ENCODE measurements at regions not wholly inside any gene's neighbourhood (a gene's known extent, or its start where the extent isn't known, plus 50 kb on each side); places are given as distances from the start of the nearest gene placed in this dataset.
"Not testable (repeated sequence)": the region's sequence is repeated elsewhere in the genome, so short reads cannot be mapped to it uniquely, and the experiment has no call there.

- Histone ChIP-seq H3K4me1 (replicated peaks in 1 of 2) (no peaks in the 10 kb centered on the region), H3K4me3 (no peak overlapping the region), H3K27ac (no peak overlapping the region)
- 6 to 98% (median 80%) methylated on average over 1 to 7 of the region's 7 CpGs for WGBS, 10 experiments
- in situ Hi-C loops (cut with MboI; ENCODE audit: low pct_unique_long_range_greater_than_20kb in 2 of 9, low sequenced_read_pairs in 9 of 9, unreplicated experiment in 9 of 9), result no loop called here
- no peak for ATAC-seq (replicated peaks in 6 of 8)
Measured at GRCh38 chr13:37486171-37486681, 112.3 kb downstream of the POSTN start.

DNA sequence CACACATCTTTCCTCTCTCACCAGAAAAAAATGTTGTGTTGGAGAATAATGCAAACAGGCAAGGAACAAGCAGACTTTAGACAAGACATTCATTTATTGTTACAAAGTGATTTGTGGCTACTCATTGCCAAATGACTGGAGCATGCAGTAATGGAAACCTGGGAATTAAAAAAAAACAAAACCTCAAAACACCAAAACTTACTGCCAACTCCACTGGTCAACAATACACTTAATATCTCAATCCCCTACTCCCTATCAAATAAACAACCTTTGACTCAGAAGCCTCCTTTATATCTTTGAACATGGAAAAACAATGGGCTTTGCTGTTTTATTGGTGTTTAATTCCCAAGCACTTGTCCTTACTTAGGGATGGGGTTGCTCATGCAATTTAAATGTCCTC lies 112.8 kb downstream of the POSTN start:
- no peak overlapping the region for H3K27ac ChIP-seq
- no peaks in the 10 kb centered on the region for H3K4me1 ChIP-seq (replicated peaks in 1 of 2)
- no peak overlapping the region for H3K4me3 ChIP-seq
- in situ Hi-C loops (cut with MboI; ENCODE audit: low pct_unique_long_range_greater_than_20kb in 2 of 9, low sequenced_read_pairs in 9 of 9, unreplicated experiment in 9 of 9), result no loop called here
- ATAC-seq (replicated peaks in 6 of 8), result no peak

DNA sequence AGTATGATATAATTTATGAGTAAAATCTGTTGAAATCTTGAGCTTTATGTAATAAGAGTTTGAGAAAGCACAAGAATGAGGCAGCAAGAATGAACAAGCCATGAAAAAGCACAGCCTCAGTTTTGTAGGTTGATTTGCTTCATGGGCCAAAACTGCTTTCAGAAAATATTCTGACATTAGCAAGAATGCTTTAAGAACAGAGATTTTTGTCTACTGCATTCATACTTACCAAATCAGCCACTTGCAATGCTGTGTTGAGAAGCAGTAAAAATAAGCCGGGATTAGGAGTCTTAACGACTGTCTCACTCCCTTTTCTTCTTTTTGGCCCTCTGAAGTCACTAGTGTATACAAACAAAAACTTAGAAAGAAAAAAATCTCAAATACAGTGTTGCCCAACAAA lies 114.5 kb downstream of the POSTN start:
- in situ Hi-C loops (cut with MboI; ENCODE audit: low pct_unique_long_range_greater_than_20kb in 2 of 9, low sequenced_read_pairs in 9 of 9, unreplicated experiment in 9 of 9), result no loop called here
- WGBS, 10 experiments, result 24 to 100% (median 80%) methylated on average over 1 to 2 of the region's 2 CpGs; no CpG with 5 or more reads in 2 of the 10 experiments
- no peaks in the 10 kb centered on the region for H3K4me1 ChIP-seq (replicated peaks in 1 of 2)

GRCh38 chr13:37482331-37482730 lies 116.2 kb downstream of the POSTN start:
- Histone ChIP-seq H3K27ac (no peak overlapping the region), H3K4me3 (no peak overlapping the region), H3K4me1 (replicated peaks in 1 of 2) (no peaks in the 10 kb centered on the region)
- in situ Hi-C loops (cut with MboI; ENCODE audit: low pct_unique_long_range_greater_than_20kb in 2 of 9, low sequenced_read_pairs in 9 of 9, unreplicated experiment in 9 of 9), result no loop called here
- ATAC-seq (replicated peaks in 6 of 8), result no peak
- 29 to 100% (median 90%) methylated on average over 1 to 2 of the region's 2 CpGs for WGBS, 10 experiments

More for the DNA sequence above, 114.5 kb downstream of the POSTN start:
- ATAC-seq (replicated peaks in 6 of 8), result no peak
- Histone ChIP-seq H3K4me3 (no peak overlapping the region), H3K27ac (no peak overlapping the region)

DNA sequence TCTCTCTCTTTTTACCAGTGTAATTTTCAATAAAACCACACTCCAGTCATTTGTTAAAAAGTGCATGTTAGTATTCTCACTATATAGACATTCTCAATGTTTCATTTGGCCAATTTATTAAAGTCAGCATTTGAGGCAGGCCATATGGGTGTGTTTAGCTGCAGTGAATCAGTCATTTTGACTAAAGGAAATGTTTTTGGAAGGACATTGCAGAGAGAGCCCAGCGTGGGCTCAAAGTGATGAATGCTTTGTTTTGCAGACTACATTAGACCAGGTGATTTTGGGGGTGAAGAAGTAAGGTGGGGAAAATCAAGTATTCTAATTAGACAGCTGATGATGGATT lies 116.7 kb downstream of the POSTN start:
- peak in 2 of 8 experiments; percentile 7 to 15 for ATAC-seq (replicated peaks in 6 of 8)
- Histone ChIP-seq H3K4me3 (no peak overlapping the region), H3K27ac (no peak overlapping the region), H3K4me1 (replicated peaks in 1 of 2) (no peaks in the 10 kb centered on the region)
- in situ Hi-C loops (cut with MboI; ENCODE audit: low pct_unique_long_range_greater_than_20kb in 2 of 9, low sequenced_read_pairs in 9 of 9, unreplicated experiment in 9 of 9), result no loop called here
- WGBS, 10 experiments, result 0 to 67% (median 38%) methylated on average over 1 of the region's 1 CpG; no CpG with 5 or more reads in 3 of the 10 experiments

DNA sequence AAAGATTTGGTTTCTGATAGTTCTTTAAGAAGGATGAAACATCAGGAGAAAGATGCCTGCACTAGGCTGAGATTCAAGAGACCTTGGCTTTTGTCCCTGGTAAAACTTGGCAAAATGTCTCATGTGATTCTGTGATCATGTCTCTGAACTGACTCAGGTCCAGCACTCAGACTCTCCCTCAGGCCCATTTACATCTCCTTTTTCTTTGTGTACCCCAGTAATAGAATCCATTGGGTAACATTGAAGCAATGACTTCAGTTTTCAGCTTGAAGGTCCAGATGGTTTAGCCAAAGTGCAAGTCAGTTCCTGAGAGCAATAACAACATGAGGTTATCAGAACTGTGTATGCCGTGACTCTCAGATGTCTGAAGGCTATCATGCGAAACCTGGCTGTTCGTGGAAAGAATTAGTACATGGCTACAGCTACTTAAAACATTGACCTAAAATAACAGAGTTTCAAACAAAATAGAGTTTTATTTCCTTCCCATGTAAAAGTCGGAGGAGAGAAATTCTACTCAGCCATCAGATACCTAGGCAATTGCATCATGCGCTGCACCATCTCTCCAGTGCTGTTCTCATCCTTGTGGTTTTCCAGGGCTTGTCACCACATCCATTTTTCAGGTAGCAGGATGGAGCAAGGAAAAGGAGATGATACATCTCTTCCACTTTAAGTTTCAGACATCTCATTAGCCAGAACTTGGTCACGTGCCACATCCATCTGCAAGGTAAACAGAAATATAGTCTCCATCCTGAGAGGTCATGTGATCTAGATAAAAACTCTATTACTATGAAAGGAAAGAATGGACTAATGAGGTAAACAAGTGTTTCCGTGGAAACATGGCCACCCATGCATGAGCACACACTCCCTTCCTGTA lies 117.3 kb downstream of the POSTN start:
- ATAC-seq (replicated peaks in 6 of 8), result peak in 4 of 8 experiments; percentile 11 to 85 (median 38)
- H3K27ac ChIP-seq, result no peak overlapping the region
- H3K4me1 ChIP-seq (replicated peaks in 1 of 2), result no peaks in the 10 kb centered on the region
- in situ Hi-C loops (cut with MboI; ENCODE audit: low pct_unique_long_range_greater_than_20kb in 2 of 9, low sequenced_read_pairs in 9 of 9, unreplicated experiment in 9 of 9), result no loop called here
- WGBS, 10 experiments, result 7 to 100% (median 85%) methylated on average over 1 to 6 of the region's 7 CpGs
- H3K4me3 ChIP-seq, result no peak overlapping the region

DNA sequence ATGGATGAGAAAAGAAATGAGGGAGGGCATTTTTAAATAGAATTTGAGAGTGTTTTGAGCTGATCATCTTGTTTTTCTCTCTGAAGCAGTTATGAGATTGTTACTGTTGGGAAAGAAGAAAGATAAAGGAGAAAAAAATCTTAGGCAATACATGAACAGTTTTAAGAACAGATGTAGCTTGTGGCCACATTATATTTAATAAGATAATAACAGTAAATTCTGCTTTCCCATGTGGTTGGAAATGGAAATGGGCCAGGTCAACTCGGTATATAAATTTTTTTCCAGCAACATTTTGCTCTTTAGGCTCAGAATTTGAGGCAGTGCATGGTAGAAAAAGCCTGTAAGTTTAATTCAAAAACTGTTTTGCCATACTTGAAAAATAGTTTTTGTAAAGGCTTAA lies 118.7 kb downstream of the POSTN start:
- in situ Hi-C loops (cut with MboI; ENCODE audit: low pct_unique_long_range_greater_than_20kb in 2 of 9, low sequenced_read_pairs in 9 of 9, unreplicated experiment in 9 of 9), result no loop called here
- no peak overlapping the region for H3K27ac ChIP-seq
- H3K4me3 ChIP-seq, result no peak overlapping the region
- 0 to 100% (median 60%) methylated on average over 1 of the region's 1 CpG; no CpG with 5 or more reads in 1 of the 10 experiments for WGBS, 10 experiments
- H3K4me1 ChIP-seq (replicated peaks in 1 of 2), result no peaks in the 10 kb centered on the region
- ATAC-seq (replicated peaks in 6 of 8), result no peak

GRCh38 chr13:37476874-37477273 lies 121.7 kb downstream of the POSTN start:
- ATAC-seq (replicated peaks in 6 of 8), result peak in 1 of 8 experiments; percentile 37
- Histone ChIP-seq H3K4me3 (no peak overlapping the region), H3K27ac (no peak overlapping the region), H3K4me1 (replicated peaks in 1 of 2) (no peaks in the 10 kb centered on the region)
- 16 to 90% (median 67%) methylated on average over 1 to 4 of the region's 4 CpGs; no CpG with 5 or more reads in 1 of the 10 experiments for WGBS, 10 experiments
- in situ Hi-C loops (cut with MboI; ENCODE audit: low pct_unique_long_range_greater_than_20kb in 2 of 9, low sequenced_read_pairs in 9 of 9, unreplicated experiment in 9 of 9), result no loop called here

DNA sequence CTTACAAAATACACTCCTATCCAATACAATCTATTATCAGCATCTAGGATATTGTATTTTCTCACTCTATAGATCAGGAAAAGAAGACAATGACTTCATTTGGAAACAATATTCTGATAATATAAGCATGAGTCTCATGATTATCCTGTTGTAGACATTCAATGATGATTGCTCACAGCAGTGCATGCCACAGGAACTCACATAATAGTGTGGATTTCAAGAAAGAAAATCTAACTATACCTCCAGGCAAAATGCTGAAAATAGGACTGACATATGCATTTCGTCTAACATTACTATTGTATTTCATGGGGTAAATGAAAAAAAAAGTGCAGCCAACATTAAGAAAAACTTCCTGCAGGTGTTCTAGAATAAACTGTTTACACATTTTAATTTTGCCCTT lies 122.6 kb downstream of the POSTN start:
- H3K4me3 ChIP-seq, result no peak overlapping the region
- H3K4me1 ChIP-seq (replicated peaks in 1 of 2), result no peaks in the 10 kb centered on the region
- 22 to 100% (median 60%) methylated on average over 1 of the region's 1 CpG; no CpG with 5 or more reads in 3 of the 10 experiments for WGBS, 10 experiments
- ATAC-seq (replicated peaks in 6 of 8), result no peak
- in situ Hi-C loops (cut with MboI; ENCODE audit: low pct_unique_long_range_greater_than_20kb in 2 of 9, low sequenced_read_pairs in 9 of 9, unreplicated experiment in 9 of 9), result no loop called here
- H3K27ac ChIP-seq, result no peak overlapping the region

GRCh38 chr13:37475151-37475550 lies 123.4 kb downstream of the POSTN start:
- H3K4me3 ChIP-seq, result no peak overlapping the region
- no peak for ATAC-seq (replicated peaks in 6 of 8)
- 14 to 100% (median 55%) methylated on average over 1 to 2 of the region's 2 CpGs; no CpG with 5 or more reads in 2 of the 10 experiments for WGBS, 10 experiments
- in situ Hi-C loops (cut with MboI; ENCODE audit: low pct_unique_long_range_greater_than_20kb in 2 of 9, low sequenced_read_pairs in 9 of 9, unreplicated experiment in 9 of 9), result no loop called here
- no peaks in the 10 kb centered on the region for H3K4me1 ChIP-seq (replicated peaks in 1 of 2)
- no peak overlapping the region for H3K27ac ChIP-seq

DNA sequence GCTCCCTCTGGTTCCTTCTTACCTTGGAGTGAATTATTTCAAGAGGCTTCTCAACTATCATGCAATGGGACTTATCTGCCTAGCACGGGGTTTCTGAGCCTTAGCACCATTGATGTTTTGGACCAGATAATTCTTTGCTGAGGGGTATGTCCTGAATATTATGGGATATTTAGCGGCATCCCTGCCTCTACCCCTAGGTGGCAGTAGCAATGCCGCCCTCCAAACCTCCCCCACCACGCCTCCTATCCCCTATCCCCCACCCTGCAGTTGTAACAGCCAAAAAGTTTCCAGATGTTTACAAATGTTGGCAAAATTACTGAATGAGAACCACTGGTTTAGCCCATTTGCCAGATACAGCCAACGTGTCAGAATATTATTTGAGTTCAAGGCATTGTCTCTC lies 125.5 kb downstream of the POSTN start:
- 57 to 100% (median 92%) methylated on average over 1 to 2 of the region's 5 CpGs; no CpG with 5 or more reads in 1 of the 10 experiments for WGBS, 10 experiments
- Histone ChIP-seq H3K4me1 (replicated peaks in 1 of 2) (no peaks in the 10 kb centered on the region), H3K27ac (no peak overlapping the region), H3K4me3 (no peak overlapping the region)
- no peak for ATAC-seq (replicated peaks in 6 of 8)
- in situ Hi-C loops (cut with MboI; ENCODE audit: low pct_unique_long_range_greater_than_20kb in 2 of 9, low sequenced_read_pairs in 9 of 9, unreplicated experiment in 9 of 9), result no loop called here

DNA sequence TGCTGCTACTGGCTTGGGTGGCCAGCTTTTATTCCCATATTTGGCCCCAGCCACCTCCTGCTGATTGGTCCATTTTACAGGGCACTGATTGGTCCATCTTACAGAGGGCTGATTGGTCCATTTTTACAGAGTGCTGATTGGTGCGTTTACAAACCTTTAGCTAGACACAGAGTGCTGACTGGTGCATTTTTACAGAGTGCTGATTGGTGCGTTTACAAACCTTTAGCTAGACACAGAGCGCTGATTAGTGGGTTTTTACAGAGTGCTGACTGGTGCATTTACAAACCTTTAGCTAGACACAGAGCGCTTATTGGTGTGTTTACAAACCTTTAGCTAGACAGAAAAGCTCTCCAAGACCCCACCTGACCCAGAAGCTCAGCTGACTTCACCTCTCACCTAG lies 126.3 kb downstream of the POSTN start:
- ATAC-seq (replicated peaks in 6 of 8); H3K27ac ChIP-seq; in situ Hi-C loops (cut with MboI; ENCODE audit: low pct_unique_long_range_greater_than_20kb in 2 of 9, low sequenced_read_pairs in 9 of 9, unreplicated experiment in 9 of 9); H3K4me1 ChIP-seq (replicated peaks in 1 of 2); H3K4me3 ChIP-seq: not testable (repeated sequence)
- WGBS, 10 experiments, result 83 to 100% (median 97%) methylated on average over 1 to 4 of the region's 4 CpGs; no CpG with 5 or more reads in 4 of the 10 experiments

DNA sequence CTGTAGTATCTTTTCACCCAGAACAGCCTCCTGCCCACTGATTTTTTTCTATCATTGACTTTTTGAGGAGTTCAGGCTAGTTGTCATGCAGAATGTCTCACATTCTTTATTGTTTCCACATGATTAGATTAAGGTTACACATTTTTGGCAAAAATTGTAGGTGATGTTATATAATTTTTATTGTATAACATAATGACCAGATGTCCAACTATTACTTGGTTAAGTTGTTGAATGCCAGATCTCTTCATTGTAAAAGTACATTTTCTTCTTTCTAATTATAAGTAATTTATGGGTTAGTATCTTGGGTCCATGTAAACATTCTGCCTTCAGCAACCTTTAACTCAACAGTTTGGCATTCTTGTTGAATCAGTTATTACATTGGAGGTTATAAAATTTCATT lies 138.4 kb downstream of the POSTN start:
- Histone ChIP-seq H3K27ac (no peak overlapping the region), H3K4me1 (replicated peaks in 1 of 2) (no peaks in the 10 kb centered on the region), H3K4me3 (no peak overlapping the region)
- in situ Hi-C loops (cut with MboI; ENCODE audit: low pct_unique_long_range_greater_than_20kb in 2 of 9, low sequenced_read_pairs in 9 of 9, unreplicated experiment in 9 of 9), result no loop called here
- no peak for ATAC-seq (replicated peaks in 6 of 8)

GRCh38 chr13:37457612-37458011 lies 141.0 kb downstream of the POSTN start:
- H3K4me1 ChIP-seq (replicated peaks in 1 of 2), result no peaks in the 10 kb centered on the region
- in situ Hi-C loops (cut with MboI; ENCODE audit: low pct_unique_long_range_greater_than_20kb in 2 of 9, low sequenced_read_pairs in 9 of 9, unreplicated experiment in 9 of 9), result no loop called here
- ATAC-seq (replicated peaks in 6 of 8), result no peak
- H3K27ac ChIP-seq, result no peak overlapping the region
- WGBS, 10 experiments, result 39 to 96% (median 80%) methylated on average over 2 to 4 of the region's 4 CpGs; no CpG with 5 or more reads in 1 of the 10 experiments
- H3K4me3 ChIP-seq, result no peak overlapping the region
